SK-MEL-5 (cell line): ENCODE measurements at regions not wholly inside any gene's neighbourhood (a gene's known extent, or its start where the extent isn't known, plus 50 kb on each side); places are given as distances from the start of the nearest gene placed in this dataset.

Experiments used
- DNase-seq: peaks from one replicate; pipeline ENCODE4 v3.0.0-alpha.2; 2016; ENCODE audit warnings: low read depth, low spot score
- in situ Hi-C: cut with HindIII; loops from 2 replicates; pipeline ENCODE4 v1.10.0; 2016; ENCODE audit warnings: low sequenced_read_pairs, high pct_unique_total_duplicates, low pct_unique_long_range_greater_than_20kb

DNA sequence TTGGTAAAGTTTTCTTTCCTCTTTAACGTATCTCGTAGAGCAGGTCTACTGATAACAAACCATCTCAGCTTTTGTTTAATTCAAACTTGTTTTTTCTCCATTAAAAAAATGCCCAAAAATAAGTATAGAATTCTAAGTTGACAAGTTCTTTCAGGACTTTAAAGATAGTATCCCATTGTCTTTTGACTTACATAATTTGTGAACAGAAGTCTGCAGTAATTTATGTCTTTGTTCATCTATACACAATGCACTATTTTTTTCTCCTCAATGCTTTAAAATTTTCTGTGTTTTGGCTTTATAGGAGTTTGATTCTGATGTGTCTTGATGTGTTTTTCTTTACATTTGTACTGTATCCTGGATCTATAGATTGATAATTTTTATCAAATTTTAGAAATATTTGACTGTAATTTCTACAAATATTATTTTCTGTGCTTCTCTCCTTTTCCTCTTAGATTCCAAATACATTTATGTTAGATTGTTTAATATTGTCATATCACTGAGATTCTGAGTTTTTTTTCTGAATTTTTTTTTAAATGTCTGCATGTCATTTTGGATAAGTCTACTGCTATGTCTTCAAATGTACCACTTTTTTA lies 143.3 kb downstream of the FTCDNL1 start:
- peak; percentile 6 for DNase-seq
- in situ Hi-C loops: no loop called here

DNA sequence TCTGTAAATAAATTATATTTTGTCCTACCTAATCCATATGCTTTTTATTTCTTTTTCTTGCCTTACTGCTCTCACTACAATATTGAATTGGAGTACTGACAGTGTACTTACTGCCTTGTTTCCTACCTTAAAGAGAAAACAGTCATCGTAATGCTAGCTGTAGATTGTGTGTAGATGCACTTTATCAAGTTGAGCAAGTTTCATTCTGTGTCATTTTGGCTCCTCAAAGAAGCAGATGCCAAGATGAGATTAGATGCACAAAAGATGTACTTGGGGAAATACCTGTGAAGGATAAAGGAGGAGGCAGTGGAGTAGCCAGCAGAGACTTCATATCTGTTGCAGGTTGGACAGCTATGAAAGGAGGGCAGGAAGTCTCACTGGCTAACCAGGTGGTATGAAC lies 145.5 kb downstream of the FTCDNL1 start:
- in situ Hi-C loops: no loop called here
- no peak for DNase-seq

DNA sequence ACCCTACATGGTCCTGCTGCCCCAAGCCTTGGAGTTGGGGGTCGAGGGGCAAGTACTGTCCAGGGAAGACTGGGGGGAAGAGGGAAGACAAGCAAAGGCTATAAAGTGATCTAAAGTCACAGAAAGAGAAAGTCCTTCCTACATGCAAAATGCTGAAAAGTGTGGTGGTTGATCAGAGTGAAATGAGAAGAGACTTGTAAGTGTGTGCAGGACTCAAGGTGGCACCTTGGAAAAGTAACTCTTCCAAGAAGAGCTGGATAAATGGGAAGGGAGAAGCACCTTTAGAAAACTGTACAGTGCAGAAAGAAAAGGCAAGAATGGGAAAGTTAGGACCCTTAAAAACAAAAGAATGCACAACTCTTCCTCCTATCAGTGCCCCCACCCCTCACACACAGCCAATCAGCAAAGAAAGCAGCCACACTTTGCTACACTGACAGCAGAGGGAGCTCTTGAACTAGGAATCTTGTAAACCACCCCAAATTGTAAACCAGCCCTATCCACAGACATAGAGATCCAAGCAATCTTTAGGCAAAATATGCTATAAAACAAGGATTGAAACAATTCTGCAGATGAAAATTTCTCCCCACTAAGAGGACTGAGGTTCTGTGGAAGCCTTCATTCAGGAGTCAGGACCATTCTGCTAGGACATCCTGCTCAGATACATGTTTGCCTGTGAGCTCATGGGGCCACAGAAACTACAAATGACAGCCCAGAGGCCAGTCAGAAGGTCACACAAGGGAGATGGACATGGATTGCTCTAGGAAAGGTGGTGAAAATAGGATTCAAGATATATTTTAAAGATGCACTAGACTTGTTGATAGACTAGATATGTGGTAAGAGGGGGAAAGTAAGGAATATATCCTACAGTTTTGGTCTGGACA lies 146.4 kb downstream of the FTCDNL1 start:
- DNase-seq: peak; percentile 78
- in situ Hi-C loops: no loop called here

DNA sequence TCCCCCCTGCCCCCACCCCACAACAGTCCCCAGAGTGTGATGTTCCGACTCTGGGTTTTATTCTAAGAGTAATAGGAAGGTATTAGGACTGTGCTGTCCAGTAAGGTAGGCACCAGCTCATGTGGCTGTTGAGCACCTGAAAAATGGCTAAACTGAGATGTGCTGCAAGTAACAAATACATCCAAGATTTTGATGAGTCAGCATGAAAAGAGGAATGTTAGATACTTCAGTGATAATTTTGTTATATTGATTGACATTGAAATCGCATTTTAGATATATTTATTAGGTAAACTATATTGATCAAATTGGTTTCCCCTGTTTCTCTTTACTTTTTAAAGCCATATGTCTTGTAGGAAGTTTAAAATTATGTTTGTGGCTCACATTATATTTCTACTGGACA lies 147.8 kb downstream of the FTCDNL1 start:
- DNase-seq: no peak
- in situ Hi-C loops: no loop called here

DNA sequence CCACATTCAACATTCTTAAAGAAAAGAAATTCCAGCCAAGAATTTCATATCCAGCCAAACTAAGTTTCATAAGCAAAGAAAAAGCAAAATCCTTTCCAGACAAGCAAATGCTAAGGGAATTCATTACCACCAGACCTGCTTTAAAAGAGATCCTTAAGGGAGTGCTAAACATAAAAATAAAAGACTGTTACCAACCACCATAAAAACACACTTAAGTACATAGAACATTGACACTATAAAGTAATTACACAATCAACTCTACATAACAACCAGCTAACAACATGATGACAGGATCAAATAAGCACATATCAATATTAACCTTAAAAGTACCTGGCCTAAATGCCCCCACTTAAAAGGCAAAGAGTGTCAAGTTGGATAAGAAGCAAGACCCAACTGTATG lies 153.5 kb downstream of the FTCDNL1 start:
- in situ Hi-C loops: no loop called here
- no peak for DNase-seq

DNA sequence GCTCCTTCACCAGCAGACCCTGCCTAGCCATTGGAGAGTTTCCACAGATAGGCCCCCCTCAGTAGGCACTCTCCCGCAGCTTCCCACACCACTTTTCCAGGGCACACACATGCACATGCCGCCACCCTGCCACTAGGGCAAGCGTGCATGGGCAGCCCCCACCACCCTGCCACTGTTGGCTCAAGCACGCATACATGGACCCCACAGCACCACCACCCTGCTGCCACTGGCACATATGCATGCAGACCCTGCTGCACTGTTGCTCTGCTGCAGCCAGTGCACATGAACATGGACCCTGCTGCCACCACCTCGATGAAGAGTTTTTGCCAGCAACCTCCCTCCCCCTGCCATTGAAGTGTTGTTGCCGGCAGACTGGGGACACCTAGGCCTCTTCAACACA lies 154.9 kb downstream of the FTCDNL1 start:
- in situ Hi-C loops: no loop called here
- DNase-seq: no peak

DNA sequence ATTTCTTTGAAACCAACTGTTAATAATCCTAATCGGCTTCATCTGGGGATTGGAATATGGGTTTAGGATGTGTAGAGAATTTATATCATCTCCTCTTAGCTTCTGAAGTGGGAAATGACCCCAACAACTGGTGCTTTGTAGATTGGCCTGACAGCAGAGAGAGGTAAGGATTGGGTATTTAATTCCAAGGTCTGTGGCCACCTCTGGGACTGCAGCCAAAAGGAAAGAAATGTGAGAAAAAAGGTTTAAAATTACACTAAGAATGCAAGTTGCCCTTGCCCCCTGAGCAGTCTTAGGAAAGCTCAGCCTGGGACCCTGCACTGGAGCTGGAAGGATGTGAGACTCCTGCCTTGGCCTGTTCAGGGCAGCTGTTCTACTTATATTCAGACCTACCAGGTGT lies 157.1 kb downstream of the FTCDNL1 start:
- DNase-seq: no peak
- in situ Hi-C loops: no loop called here

DNA sequence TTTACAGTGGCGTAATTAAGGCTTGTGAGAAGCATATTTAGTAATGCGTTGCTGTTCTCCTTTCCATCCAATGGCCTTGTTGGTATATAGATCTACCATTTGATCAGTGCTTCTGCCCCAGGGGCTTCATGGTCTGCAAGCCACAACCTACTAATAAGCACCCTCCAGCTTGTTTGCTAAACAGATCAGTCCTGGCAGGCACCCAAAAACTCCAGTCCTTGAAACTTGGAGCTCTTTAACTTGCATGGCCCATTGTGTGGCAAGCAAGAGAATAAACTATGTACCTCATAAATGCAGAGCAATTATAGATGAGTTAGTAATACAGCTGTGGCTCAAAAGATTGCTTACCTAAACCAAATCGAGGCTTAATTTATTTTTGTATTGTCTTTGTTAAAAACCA lies 158.5 kb downstream of the FTCDNL1 start:
- in situ Hi-C loops: no loop called here
- DNase-seq: no peak

DNA sequence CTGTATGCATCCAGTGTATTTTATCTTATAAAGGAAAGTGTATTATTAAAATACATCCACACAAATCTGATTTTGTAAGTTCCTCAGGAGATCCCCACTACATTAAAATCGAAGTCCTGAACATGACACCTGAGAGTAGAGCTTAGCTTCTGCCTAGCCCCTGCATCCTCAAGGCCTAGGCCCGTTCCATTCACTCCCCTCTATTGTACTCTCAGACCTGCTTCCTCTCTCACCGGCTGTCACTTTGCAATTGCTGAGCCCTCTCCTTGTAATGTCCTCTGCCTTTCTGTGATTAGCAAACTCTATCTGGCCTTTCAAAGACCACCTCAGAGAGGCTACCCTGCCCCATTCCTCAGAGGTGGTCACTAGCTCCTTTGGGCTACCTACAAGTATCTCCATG lies 160.8 kb downstream of the FTCDNL1 start:
- in situ Hi-C loops: no loop called here
- no peak for DNase-seq

DNA sequence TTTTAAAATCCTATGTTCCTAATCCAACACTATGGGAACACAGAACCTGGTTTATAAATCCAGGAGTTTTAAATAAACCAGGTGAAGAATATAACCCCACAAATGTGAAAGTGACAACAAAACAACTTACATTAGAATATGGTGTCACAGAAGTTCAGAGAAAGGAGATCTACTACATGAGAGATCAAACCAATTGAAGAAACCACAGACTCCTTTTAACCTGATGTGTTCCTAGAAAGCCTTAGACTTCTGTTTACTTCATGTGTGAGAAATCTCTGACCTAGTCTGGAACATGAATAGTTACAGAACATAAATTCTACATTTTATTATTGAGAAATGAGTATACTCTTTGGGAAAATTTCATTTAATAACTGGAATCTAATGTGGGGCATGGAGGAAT lies 165.3 kb downstream of the FTCDNL1 start:
- in situ Hi-C loops: no loop called here

DNA sequence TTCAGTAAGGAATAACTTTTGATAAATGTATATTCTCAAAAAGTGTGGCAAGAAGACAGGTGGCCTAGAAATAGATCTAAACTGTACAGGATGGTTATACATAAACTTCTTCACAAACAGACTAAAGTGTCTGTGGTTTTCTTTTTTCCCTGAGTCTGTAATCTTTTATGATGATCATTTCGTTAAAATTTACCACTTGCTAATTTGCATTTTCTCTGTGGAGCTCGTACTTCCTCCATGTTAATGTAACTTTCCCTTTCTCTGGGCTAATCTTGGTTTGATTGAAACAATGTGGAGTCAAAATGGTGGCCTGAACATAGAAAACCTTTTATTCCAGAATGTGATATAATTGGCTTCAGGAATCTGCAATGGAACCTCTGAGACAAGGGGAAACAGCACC lies 166.2 kb downstream of the FTCDNL1 start:
- DNase-seq: no peak

More for the DNA sequence above, 165.3 kb downstream of the FTCDNL1 start:
- DNase-seq: no peak

DNA sequence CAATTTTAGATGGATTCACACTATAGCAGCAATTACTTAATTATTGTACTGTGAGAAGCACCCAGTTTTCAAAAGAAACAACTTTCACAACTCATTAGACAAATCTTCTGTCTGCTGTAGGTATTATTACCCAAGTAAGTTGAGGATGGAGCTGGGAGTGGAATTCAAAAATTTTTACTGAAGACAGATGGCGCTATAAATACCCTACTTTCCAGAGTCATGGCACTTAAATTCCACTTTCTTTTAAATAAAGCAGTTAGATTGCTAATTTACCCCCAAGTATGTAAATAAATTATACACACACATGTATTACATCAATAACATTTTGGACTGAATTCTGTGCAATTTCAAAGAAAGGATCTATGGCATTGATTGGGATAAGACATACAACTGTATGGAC lies 166.8 kb downstream of the FTCDNL1 start:
- no peak for DNase-seq
- in situ Hi-C loops: no loop called here

More for the DNA sequence above, 166.2 kb downstream of the FTCDNL1 start:
- in situ Hi-C loops: no loop called here

DNA sequence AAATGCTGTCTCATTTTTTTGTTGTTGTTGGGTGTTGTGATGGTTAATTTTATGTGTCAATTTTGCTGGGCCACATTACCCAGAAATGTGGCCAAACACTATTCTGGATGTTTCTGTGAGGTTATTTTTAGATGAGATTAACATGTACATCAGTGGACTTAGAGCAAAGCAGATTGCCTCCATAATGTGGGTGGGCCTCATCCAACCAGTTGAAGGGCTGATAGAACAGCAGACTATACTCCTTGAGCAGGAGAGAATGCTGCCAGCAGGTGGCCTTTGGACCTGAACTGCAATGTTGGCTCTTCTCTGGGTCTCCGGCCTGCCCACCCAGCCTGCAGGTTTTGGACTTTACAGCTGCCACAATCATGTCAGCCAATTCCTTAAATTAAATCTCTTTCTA lies 169.0 kb downstream of the FTCDNL1 start:
- no peak for DNase-seq
- in situ Hi-C loops: no loop called here

DNA sequence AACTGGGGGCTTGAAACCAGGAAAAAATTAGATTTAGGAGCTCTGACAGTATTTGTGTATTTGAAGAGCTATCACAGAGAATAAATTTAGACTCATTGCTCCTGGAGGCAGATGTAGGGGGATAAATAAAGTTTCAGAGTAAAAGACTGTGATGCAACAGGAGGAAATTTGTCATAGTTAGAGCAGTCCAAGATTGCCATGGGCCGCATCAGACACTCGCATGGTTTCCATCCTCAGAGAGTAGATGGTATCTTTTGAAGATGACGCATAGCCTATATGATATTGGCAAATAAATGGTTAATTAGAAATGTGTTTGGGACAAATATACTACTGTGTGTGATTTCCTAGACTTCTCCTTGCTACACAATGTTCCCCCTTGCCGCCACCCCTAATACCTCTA lies 170.5 kb downstream of the FTCDNL1 start:
- DNase-seq: no peak
- in situ Hi-C loops: no loop called here

DNA sequence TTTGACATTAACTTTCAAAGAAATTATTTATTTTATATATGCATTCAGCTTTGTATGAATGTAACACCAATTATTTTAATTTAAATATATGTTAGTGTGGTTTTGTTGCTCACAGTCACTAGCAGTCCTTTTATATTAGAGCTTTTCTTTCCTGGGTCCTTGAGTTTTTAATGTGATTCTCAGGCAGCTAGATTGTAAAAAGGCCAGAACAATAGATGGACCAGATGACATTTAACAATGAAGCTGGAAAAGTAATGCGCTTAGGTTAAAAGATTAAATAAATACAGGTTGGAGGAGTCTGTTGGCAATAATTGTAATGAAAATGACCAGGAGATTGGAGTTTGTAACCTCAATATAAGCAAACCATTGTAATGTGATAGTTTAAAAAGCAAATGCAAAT lies 171.1 kb downstream of the FTCDNL1 start:
- in situ Hi-C loops: no loop called here
- no peak for DNase-seq

DNA sequence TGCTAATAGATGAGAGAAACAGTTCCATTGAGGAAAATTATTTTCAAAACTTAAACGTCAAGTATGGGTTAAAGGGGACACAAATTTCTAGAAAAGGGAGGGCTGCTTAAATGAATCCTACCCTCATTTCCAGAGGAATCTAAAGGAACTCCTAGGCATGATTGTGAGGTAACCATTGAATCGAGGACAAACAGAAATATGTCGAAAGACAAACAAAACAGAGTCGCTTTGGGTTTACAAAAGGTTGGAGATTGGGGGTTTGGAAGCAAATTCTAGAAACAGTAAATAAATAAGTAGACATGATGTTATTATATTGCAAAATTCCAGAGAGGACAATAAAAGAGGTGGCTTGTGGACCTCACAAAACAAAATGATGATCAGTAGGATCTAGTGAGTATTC lies 173.1 kb downstream of the FTCDNL1 start:
- in situ Hi-C loops: no loop called here
- DNase-seq: no peak

DNA sequence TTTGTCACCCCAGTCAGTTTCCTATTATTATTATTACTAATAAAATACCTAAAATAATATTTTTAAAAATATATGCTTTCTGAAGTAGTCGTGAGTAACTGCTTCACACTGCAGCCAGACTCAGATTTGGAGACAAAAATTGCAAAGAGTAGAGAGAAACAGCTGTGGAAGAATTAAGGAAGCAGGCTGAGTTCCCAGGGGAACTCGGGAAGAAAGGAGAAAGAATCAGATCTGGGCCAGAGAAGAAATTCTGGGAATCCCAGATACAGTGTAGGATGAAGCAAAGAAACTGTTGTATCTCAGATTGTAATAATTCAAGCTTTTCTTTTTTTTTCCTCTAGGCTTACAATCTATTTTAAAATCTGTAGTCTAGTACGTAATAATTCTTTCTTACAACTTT lies 182.3 kb downstream of the FTCDNL1 start:
- in situ Hi-C loops: no loop called here
- no peak for DNase-seq

DNA sequence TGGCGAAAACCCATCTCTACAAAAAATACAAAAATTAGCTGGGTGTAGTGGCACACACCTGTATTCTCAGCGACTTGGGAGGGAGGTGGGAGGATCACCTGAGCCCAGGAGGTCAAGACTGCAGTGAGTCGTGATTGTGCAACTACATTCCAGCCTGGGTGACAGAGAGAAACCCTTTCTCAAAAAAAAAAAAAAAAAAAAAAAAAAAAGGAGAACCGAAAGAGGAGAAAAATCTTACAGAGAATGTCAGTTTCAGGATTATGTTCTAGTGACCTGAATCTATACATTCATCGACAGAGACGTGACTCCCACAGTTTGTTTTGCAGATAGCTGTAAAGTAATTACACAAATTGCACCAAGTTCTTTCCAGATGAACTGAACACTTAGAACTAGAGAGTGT lies 187.8 kb downstream of the FTCDNL1 start:
- DNase-seq: no peak
- in situ Hi-C loops: no loop called here

DNA sequence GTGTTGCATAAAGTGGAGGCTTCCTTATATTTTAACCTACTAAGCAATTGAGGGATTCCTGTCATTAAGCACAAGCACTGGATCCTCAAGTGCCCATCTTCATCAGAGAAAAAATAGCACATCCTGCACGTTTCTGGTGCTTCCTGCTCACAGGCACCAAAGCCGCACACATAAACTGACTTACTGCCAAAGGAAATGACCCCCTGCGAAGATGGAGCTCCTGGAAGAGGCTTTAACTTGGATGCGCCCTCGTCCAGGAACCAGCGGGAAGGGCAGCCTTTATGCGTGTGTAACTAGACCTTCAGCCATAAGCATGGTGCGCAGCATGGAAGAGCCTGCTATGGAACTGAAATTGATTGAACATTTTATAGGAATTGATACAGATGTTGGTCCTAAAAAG lies 188.7 kb downstream of the FTCDNL1 start:
- no peak for DNase-seq
- in situ Hi-C loops: no loop called here
